A549 (cell line): ENCODE measurements at regions not wholly inside any gene's neighbourhood (a gene's known extent, or its start where the extent isn't known, plus 50 kb on each side); places are given as distances from the start of the nearest gene placed in this dataset.

Experiments used
- ATAC-seq, 2 experiments: fragments of 200-7000 bp in 1 of 2; fragments of >200 bp in 1 of 2; cut with Nextera tagmentation in 1 of 2; cut with Tn5 transposase in 1 of 2; 3 replicates each; pipeline versions ENCODE4 v1.8.0 to v1.9.1; 2018 to 2020; ENCODE audit warnings: mild to moderate bottlenecking in 1 of 2, moderate library complexity in 1 of 2
- CTCF ChIA-PET: fragments of 300-600 bp; sonication (Branson Sonifier 250); formaldehyde crosslinking; extraction: SDS; loops from one replicate; lab custom pipeline; 2021; ENCODE audit warnings: antibody characterized with exemption, inconsistent platforms; lab: Yijun Ruan, JAX
- POLR2A ChIA-PET: fragments of 350-600 bp; formaldehyde crosslinking; extraction: SDS; loops from one replicate; lab custom pipeline; 2021; ENCODE audit warnings: antibody characterized with exemption, inconsistent platforms; lab: Yijun Ruan, JAX
- DNase-seq, 2 experiments: peaks; one replicate each; pipeline versions ENCODE4 v3.0.0 to v3.0.0-alpha.2; 2011 to 2016; ENCODE audit warnings: low read depth in 1 of 2, low spot score in 1 of 2
- FAIRE-seq: peaks from 2 replicates; lab custom pipeline; 2011; peaks lifted over from hg19 to GRCh38; lab: Jason Lieb, UNC
- H3K27ac ChIP-seq, 2 experiments: fragments of >200 bp; sonication (Bioruptor Twin); formaldehyde crosslinking; 3 replicates each; pipeline ENCODE4 v1.5.1; 2016 to 2017
- H3K4me1 ChIP-seq: fragments of >200 bp; sonication (Bioruptor Twin); formaldehyde crosslinking; 3 replicates; pipeline ENCODE4 v1.6.1; 2016
- H3K4me2 ChIP-seq: fragments of >200 bp; sonication (Bioruptor Twin); formaldehyde crosslinking; 3 replicates; pipeline ENCODE4 v1.6.1; 2016
- H3K4me3 ChIP-seq: fragments of >200 bp; sonication (Bioruptor Twin); formaldehyde crosslinking; 3 replicates; pipeline ENCODE4 v1.5.1; 2016
- H3K9me3 ChIP-seq: fragments of >200 bp; sonication (Bioruptor Twin); formaldehyde crosslinking; 3 replicates; pipeline ENCODE4 v1.6.1; 2016
- ATOH8 ChIP-seq: fragments of 250-450 bp; sonication (Bioruptor Pico); IDR thresholded peaks from 2 replicates; pipeline ENCODE4 v1.5.0; 2020; ENCODE audit warnings: low read depth, mild to moderate bottlenecking, moderate library complexity
- BHLHE40 ChIP-seq: IDR thresholded peaks from 2 replicates; pipeline ENCODE4 v1.6.1; 2012; ENCODE audit warnings: low read depth, low read length, inconsistent platforms
- CTCF ChIP-seq: fragments of >200 bp; sonication (Bioruptor Twin); formaldehyde crosslinking; IDR thresholded peaks from 3 replicates; pipeline ENCODE4 v1.5.1; 2016
- EHF ChIP-seq: fragments of 250-450 bp; sonication (Bioruptor Pico); IDR thresholded peaks from 2 replicates; pipeline ENCODE4 v1.5.0; 2020; ENCODE audit warnings: mild to moderate bottlenecking
- EP300 ChIP-seq, 2 experiments: fragments of >200 bp; sonication (Bioruptor Twin); formaldehyde crosslinking; IDR thresholded peaks; 2 replicates in 1 of 2; 3 replicates in 1 of 2; pipeline ENCODE4 v1.6.1; 2016 to 2017
- FOSB ChIP-seq: fragments of 250-450 bp; sonication (Bioruptor Pico); IDR thresholded peaks from 2 replicates; pipeline ENCODE4 v1.5.0; 2020; ENCODE audit warnings: mild to moderate bottlenecking, moderate library complexity
- FOXS1 ChIP-seq: fragments of 250-450 bp; sonication (Bioruptor Pico); IDR thresholded peaks from 2 replicates; pipeline ENCODE4 v1.5.0; 2020; ENCODE audit warnings: mild to moderate bottlenecking, moderate library complexity
- GATA3 ChIP-seq: IDR thresholded peaks from 2 replicates; pipeline ENCODE4 v1.6.1; 2012; ENCODE audit warnings: borderline replicate concordance
- HDAC2 ChIP-seq: fragments of 200-600 bp; sonication (generic); IDR thresholded peaks from 2 replicates; pipeline ENCODE4 v1.6.1; 2016
- HES2 ChIP-seq: fragments of >200 bp; sonication (Bioruptor Twin); formaldehyde crosslinking; IDR thresholded peaks from 2 replicates; pipeline ENCODE4 v1.6.1; 2016
- HEYL ChIP-seq: fragments of 250-450 bp; sonication (Bioruptor Pico); IDR thresholded peaks from 2 replicates; pipeline ENCODE4 v1.8.0; 2021; ENCODE audit warnings: mild to moderate bottlenecking, moderate library complexity
- HOXB13 ChIP-seq: fragments of 250-450 bp; sonication (Bioruptor Pico); IDR thresholded peaks from 2 replicates; pipeline ENCODE4 v1.5.0; 2020; ENCODE audit warnings: low read depth, mild to moderate bottlenecking, moderate library complexity
- JUN ChIP-seq, 2 experiments: fragments of >200 bp; sonication (Bioruptor Twin); formaldehyde crosslinking; IDR thresholded peaks; 2 replicates in 1 of 2; 3 replicates in 1 of 2; pipeline ENCODE4 v1.6.1; 2016 to 2017
- KDM1A ChIP-seq: fragments of 200-600 bp; sonication (generic); IDR thresholded peaks from 2 replicates; pipeline ENCODE4 v1.6.1; 2016; ENCODE audit warnings: low read depth, mild to moderate bottlenecking
- MAFK ChIP-seq: fragments of 450-650 bp; IDR thresholded peaks from 2 replicates; pipeline ENCODE4 v1.6.1; 2014; ENCODE audit not compliant: partially characterized antibody
- MAX ChIP-seq: IDR thresholded peaks from 2 replicates; pipeline ENCODE4 v1.6.1; 2012
- NFE2L2 ChIP-seq: fragments of 150-350 bp; conservative IDR thresholded peaks from 2 replicates; pipeline ENCODE4 v1.6.1; 2014; ENCODE audit warnings: low read length
- NPAS2 ChIP-seq: fragments of 250-450 bp; sonication (Bioruptor Pico); IDR thresholded peaks from 2 replicates; pipeline ENCODE4 v1.8.0; 2022; ENCODE audit warnings: mild to moderate bottlenecking, moderate library complexity, borderline replicate concordance
- NR3C1 ChIP-seq: fragments of >200 bp; sonication (Bioruptor Twin); formaldehyde crosslinking; IDR thresholded peaks from 3 replicates; pipeline ENCODE4 v1.6.1; 2017
- POLR2A ChIP-seq: IDR thresholded peaks from 2 replicates; pipeline ENCODE4 v1.6.1; 2012; ENCODE audit warnings: mild to moderate bottlenecking, low read length
- RARB ChIP-seq: fragments of 250-450 bp; sonication (Bioruptor Pico); IDR thresholded peaks from 2 replicates; pipeline ENCODE4 v1.8.0; 2021; ENCODE audit warnings: mild to moderate bottlenecking, moderate library complexity
- RCOR1 ChIP-seq: fragments of 150-350 bp; IDR thresholded peaks from 2 replicates; pipeline ENCODE4 v1.6.1; 2014; ENCODE audit warnings: antibody characterized with exemption, low read length, low read depth
- REST ChIP-seq: fragments of 200-600 bp; sonication (generic); IDR thresholded peaks from 2 replicates; pipeline ENCODE4 v1.6.1; 2016; ENCODE audit warnings: antibody characterized with exemption, mild to moderate bottlenecking, moderate library complexity
- TFCP2L1 ChIP-seq: fragments of 250-450 bp; sonication (Bioruptor Pico); IDR thresholded peaks from 2 replicates; pipeline ENCODE4 v1.5.0; 2021; ENCODE audit warnings: mild to moderate bottlenecking
- USF2 ChIP-seq: fragments of 450-650 bp; IDR thresholded peaks from 2 replicates; pipeline ENCODE4 v1.6.1; 2014; ENCODE audit warnings: antibody characterized with exemption
- ZNF302 ChIP-seq: fragments of 250-450 bp; sonication (Bioruptor Pico); IDR thresholded peaks from 2 replicates; pipeline ENCODE4 v1.9.0; 2021; ENCODE audit warnings: inconsistent platforms, mild to moderate bottlenecking, moderate library complexity
- ZSCAN20 ChIP-seq: fragments of 250-450 bp; sonication (Bioruptor Pico); IDR thresholded peaks from 2 replicates; pipeline ENCODE4 v1.8.0; 2022; ENCODE audit warnings: mild to moderate bottlenecking, moderate library complexity
- WGBS: methylation state at CpG from one replicate; pipeline ENCODE4 v1.1.6; 2017; ENCODE audit errors: missing lambda C conversion rate; 5-methylcytosine and 5-hydroxymethylcytosine counted together

GRCh38 chr13:105972811-105973590 lies 562.5 kb downstream of the EFNB2 start:
- ATAC-seq (no peak), DNase-seq (no peak), FAIRE-seq (no peak)
- ChIA-PET POLR2A (no interaction called here), CTCF (interaction anchor here (0.6 kb wide), 1 partner anchor 221 kb away, joined by 4 read pairs; no protein-coding TSS in a partner anchor)
- H3K4me3 ChIP-seq = no peak overlapping the region
- TF ChIP-seq MAX = no peak
- TF ChIP-seq NPAS2 (CRISPR knock-in tag) = no peak
- TF ChIP-seq ZSCAN20 (CRISPR knock-in tag) = no peak
- no peak for TF ChIP-seq GATA3
- no peak for TF ChIP-seq EP300 (IDR thresholded peaks at IDR 0.05)
- no peak for TF ChIP-seq TFCP2L1 (CRISPR knock-in tag)
- WGBS = 74% methylated on average over 13 of the region's 14 CpGs
- no peak overlapping the region for H3K4me2 ChIP-seq
- H3K4me1 ChIP-seq = peaks cover 17% of the 10 kb centered on the region
- no peak overlapping the region for H3K27ac ChIP-seq
- H3K9me3 ChIP-seq = no peaks in the 10 kb centered on the region

- FAIRE-seq = no peak
- ATAC-seq = no peak
- H3K4me3 ChIP-seq = no peak overlapping the region
- TF ChIP-seq NR3C1 (no peak), BHLHE40 (no peak), MAFK (no peak), FOXS1 (CRISPR knock-in tag) (no peak), HDAC2 (no peak), EP300 (IDR thresholded peaks at IDR 0.05) (no peak), FOSB (no peak), JUN (IDR thresholded peaks at IDR 0.05) (no peak), CTCF (no peak), EHF (CRISPR knock-in tag) (no peak)
- POLR2A ChIA-PET = no interaction called here
- no peak overlapping the region for H3K27ac ChIP-seq
- CTCF ChIA-PET = interaction anchor here (0.6 kb wide), 1 partner anchor 222 kb away, joined by 4 read pairs; no protein-coding TSS in a partner anchor
- no peaks in the 10 kb centered on the region for H3K9me3 ChIP-seq
- H3K4me1 ChIP-seq = peaks cover 17% of the 10 kb centered on the region
- 30% methylated on average over 7 of the region's 7 CpGs for WGBS
- 0 out of 3 replicates have a peak overlapping the region, but pooled peaks have one; percentile 20 for H3K4me2 ChIP-seq
- DNase-seq = no peak
Measured at GRCh38 chr13:105972306-105972721, 563.1 kb downstream of the EFNB2 start.

- no peak overlapping the region for H3K27ac ChIP-seq
- TF ChIP-seq ATOH8 (CRISPR knock-in tag) (no peak), HES2 (no peak), POLR2A (no peak), USF2 (no peak), JUN (IDR thresholded peaks at IDR 0.05) (no peak), ZNF302 (CRISPR knock-in tag) (no peak), RCOR1 (no peak), REST (no peak), NFE2L2 (no peak), KDM1A (no peak), FOXS1 (CRISPR knock-in tag) (no peak), HEYL (CRISPR knock-in tag) (no peak), BHLHE40 (no peak), MAFK (no peak), HDAC2 (no peak), HOXB13 (no peak), RARB (CRISPR knock-in tag) (no peak)
Measured at GRCh38 chr13:105971738-105972137, 563.7 kb downstream of the EFNB2 start.

More at GRCh38 chr13:105971738-105972137, 563.7 kb downstream of the EFNB2 start:
- H3K4me2 ChIP-seq = no peak overlapping the region
- 58% methylated on average over 3 of the region's 3 CpGs for WGBS
- CTCF ChIA-PET = no interaction called here
- H3K4me3 ChIP-seq = no peak overlapping the region
- peaks cover 17% of the 10 kb centered on the region for H3K4me1 ChIP-seq
- FAIRE-seq = no peak
- POLR2A ChIA-PET = no interaction called here
- DNase-seq = no peak
- no peaks in the 10 kb centered on the region for H3K9me3 ChIP-seq
- no peak for ATAC-seq
